GM23338 (cell line): ENCODE measurements at regions not wholly inside any gene's neighbourhood (a gene's known extent, or its start where the extent isn't known, plus 50 kb on each side); places are given as distances from the start of the nearest gene placed in this dataset.

Experiments
- ATAC-seq: fragments of 200-7000 bp; cut with Tn5 transposase; 3 replicates; pipeline ENCODE4 v1.9.1; 2020
- DNase-seq: peaks from one replicate; pipeline ENCODE4 v3.0.0-alpha.2; 2015; ENCODE audit warnings: low spot score
- H2AFZ ChIP-seq: fragments of 200-600 bp; sonication (generic); 2 replicates; pipeline ENCODE4 v1.8.0; 2016; ENCODE audit warnings: antibody characterized with exemption, mild to moderate bottlenecking, moderate library complexity
- H3F3A ChIP-seq: fragments of 200-600 bp; sonication (generic); replicated peaks from 2 replicates; pipeline ENCODE4 v1.8.0; 2017; ENCODE audit warnings: antibody characterized with exemption, mixed run types, low read depth
- H3K27ac ChIP-seq: fragments of 200-600 bp; sonication (generic); 2 replicates; pipeline ENCODE4 v1.6.1; 2016; ENCODE audit warnings: low read depth
- H3K27me3 ChIP-seq: fragments of 200-600 bp; sonication (generic); 2 replicates; pipeline ENCODE4 v1.8.0; 2016; ENCODE audit warnings: mild to moderate bottlenecking, mixed run types, moderate library complexity; ENCODE audit not compliant: insufficient read depth
- H3K36me3 ChIP-seq: fragments of 200-600 bp; sonication (generic); 2 replicates; pipeline ENCODE4 v1.8.0; 2016; ENCODE audit warnings: mild to moderate bottlenecking; ENCODE audit not compliant: insufficient read depth
- H3K4me1 ChIP-seq: fragments of 200-600 bp; sonication (generic); 2 replicates; pipeline ENCODE4 v1.8.0; 2016; ENCODE audit warnings: mild to moderate bottlenecking, moderate library complexity; ENCODE audit not compliant: insufficient read depth
- H3K4me2 ChIP-seq: fragments of 200-600 bp; sonication (generic); 2 replicates; pipeline ENCODE4 v1.7.1; 2017; ENCODE audit warnings: mixed run types
- H3K4me3 ChIP-seq: fragments of 200-600 bp; sonication (generic); 2 replicates; pipeline ENCODE4 v1.6.1; 2016; ENCODE audit warnings: mixed run types
- H3K79me2 ChIP-seq: fragments of 200-600 bp; sonication (generic); replicated peaks from 2 replicates; pipeline ENCODE4 v1.8.0; 2017; ENCODE audit warnings: mild to moderate bottlenecking; ENCODE audit not compliant: insufficient read depth
- H3K9me2 ChIP-seq: fragments of 200-600 bp; sonication (generic); 2 replicates; pipeline ENCODE4 v1.8.0; 2017; ENCODE audit not compliant: insufficient read depth
- H4K20me1 ChIP-seq: fragments of 200-600 bp; sonication (generic); replicated peaks from 2 replicates; pipeline ENCODE4 v1.8.0; 2017; ENCODE audit warnings: mild to moderate bottlenecking; ENCODE audit not compliant: insufficient read depth
- H3K27ac Mint-ChIP-seq: 2 replicates; pipeline ENCODE4 v1.8.0; 2020; ENCODE audit warnings: inconsistent platforms, mild to moderate bottlenecking, moderate library complexity, mixed read lengths
- H3K27me3 Mint-ChIP-seq: 3 replicates; pipeline ENCODE4 v1.8.0; 2022; ENCODE audit warnings: low read depth, mild to moderate bottlenecking, moderate library complexity, mixed read lengths, inconsistent platforms; ENCODE audit not compliant: insufficient read depth, poor library complexity
- H3K36me3 Mint-ChIP-seq: 3 replicates; pipeline ENCODE4 v1.8.0; 2021; ENCODE audit warnings: low read depth, mild to moderate bottlenecking, inconsistent platforms, moderate library complexity, mixed read lengths
- H3K4me1 Mint-ChIP-seq: 3 replicates; pipeline ENCODE4 v1.8.0; 2020; ENCODE audit warnings: mild to moderate bottlenecking, inconsistent platforms, mixed read lengths
- H3K4me3 Mint-ChIP-seq: 3 replicates; pipeline ENCODE4 v1.8.0; 2021; ENCODE audit warnings: moderate library complexity, mild to moderate bottlenecking, inconsistent platforms, mixed read lengths
- H3K9me3 Mint-ChIP-seq: 3 replicates; pipeline ENCODE4 v1.8.0; 2020; ENCODE audit warnings: moderate library complexity, mild to moderate bottlenecking, inconsistent platforms, mixed read lengths
- CREB1 ChIP-seq: fragments of 250-450 bp; sonication (Bioruptor Pico); IDR thresholded peaks from 2 replicates; pipeline ENCODE4 v1.5.0; 2020; ENCODE audit warnings: low read depth, mild to moderate bottlenecking, moderate library complexity
- CTCF ChIP-seq, 2 experiments: fragments of 200-600 bp in 1 of 2; sonication (generic) in 1 of 2; conservative IDR thresholded peaks; 2 replicates each; pipeline versions ENCODE4 v1.5.1 to v1.6.1; 2016 to 2017; ENCODE audit warnings: antibody characterized with exemption in 2 of 2, low read depth in 2 of 2, mild to moderate bottlenecking in 2 of 2, moderate library complexity in 1 of 2
- EZH2phosphoT487 ChIP-seq: fragments of 200-600 bp; sonication (generic); IDR thresholded peaks from one replicate; pipeline ENCODE4 v1.8.1; 2018; ENCODE audit warnings: antibody characterized with exemption; ENCODE audit not compliant: unreplicated experiment
- STAT1 ChIP-seq: IDR thresholded peaks from one replicate; pipeline ENCODE4 v1.6.1; 2016; ENCODE audit warnings: antibody characterized with exemption; ENCODE audit not compliant: unreplicated experiment
- ZNF114 ChIP-seq: fragments of 250-450 bp; sonication (Bioruptor Pico); IDR thresholded peaks from 2 replicates; pipeline ENCODE4 v1.5.0; 2020; ENCODE audit warnings: mild to moderate bottlenecking, moderate library complexity
- TF ChIP-seq, protein P1 (sequence below): IDR thresholded peaks from 2 replicates; pipeline ENCODE4 v1.6.1; 2016; ENCODE audit warnings: antibody characterized with exemption

GRCh38 chr22:26082866-26083265 lies 86.4 kb upstream of the SEZ6L start:
- Histone ChIP-seq H3K27ac (no peak overlapping the region), H3K4me1 (no peaks in the 10 kb centered on the region), H2AFZ (no peak overlapping the region), H3K79me2 (no peaks in the 10 kb centered on the region), H3K4me2 (no peak overlapping the region), H3K27me3 (no peaks in the 10 kb centered on the region), H3F3A (no peaks in the 10 kb centered on the region), H4K20me1 (no peaks in the 10 kb centered on the region), H3K9me2 (0 out of 2 replicates have a peak, but pooled peaks cover 3% of the 10 kb centered on the region), H3K36me3 (no peaks in the 10 kb centered on the region), H3K4me3 (no peak overlapping the region)
- Mint-ChIP-seq H3K27ac (no peak overlapping the region), H3K36me3 (no peaks in the 10 kb centered on the region), H3K4me3 (no peak overlapping the region), H3K9me3 (no peaks in the 10 kb centered on the region), H3K4me1 (no peaks in the 10 kb centered on the region), H3K27me3 (peaks cover 2% of the 10 kb centered on the region)
- TF ChIP-seq, protein P1, sequence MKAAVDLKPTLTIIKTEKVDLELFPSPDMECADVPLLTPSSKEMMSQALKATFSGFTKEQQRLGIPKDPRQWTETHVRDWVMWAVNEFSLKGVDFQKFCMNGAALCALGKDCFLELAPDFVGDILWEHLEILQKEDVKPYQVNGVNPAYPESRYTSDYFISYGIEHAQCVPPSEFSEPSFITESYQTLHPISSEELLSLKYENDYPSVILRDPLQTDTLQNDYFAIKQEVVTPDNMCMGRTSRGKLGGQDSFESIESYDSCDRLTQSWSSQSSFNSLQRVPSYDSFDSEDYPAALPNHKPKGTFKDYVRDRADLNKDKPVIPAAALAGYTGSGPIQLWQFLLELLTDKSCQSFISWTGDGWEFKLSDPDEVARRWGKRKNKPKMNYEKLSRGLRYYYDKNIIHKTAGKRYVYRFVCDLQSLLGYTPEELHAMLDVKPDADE: no peak
- TF ChIP-seq EZH2phosphoT487 (no peak), CTCF (conservative IDR thresholded peaks at IDR 0.05; ENCODE audit: low read depth in 2 of 2) (no peak), STAT1 (no peak)
- no peak for ATAC-seq
- DNase-seq: no peak

DNA sequence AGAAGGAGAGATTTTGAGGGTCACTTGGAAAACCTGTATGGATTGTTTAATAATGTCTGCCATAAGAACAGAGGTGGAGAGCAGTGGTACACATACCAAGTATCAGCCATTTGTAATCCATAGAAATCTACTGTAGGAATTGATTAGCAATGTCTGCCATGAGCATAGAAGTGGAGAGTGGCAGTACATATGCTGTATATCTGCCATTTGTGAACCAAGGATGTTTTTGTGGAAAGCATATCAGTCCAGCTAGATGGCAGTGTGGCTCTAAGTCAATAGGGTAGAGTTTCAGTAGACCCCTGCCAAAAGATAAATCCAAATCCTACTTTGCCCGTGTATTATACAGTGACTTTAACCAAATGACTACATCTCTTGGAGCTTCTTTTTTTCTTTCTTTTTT lies 82.9 kb upstream of the SEZ6L start:
- H3K4me3 ChIP-seq: no peak overlapping the region
- peak; percentile 12 to 52; a peak in 2 of 4 replicates for TF ChIP-seq CTCF (conservative IDR thresholded peaks at IDR 0.05; ENCODE audit: low read depth in 2 of 2)
- no peak for TF ChIP-seq ZNF114 (CRISPR knock-in tag)
- no peak for TF ChIP-seq EZH2phosphoT487
- TF ChIP-seq CREB1: no peak
- no peaks in the 10 kb centered on the region for H3K79me2 ChIP-seq
- H3K27me3 Mint-ChIP-seq: peaks cover 6% of the 10 kb centered on the region
- H3K4me1 ChIP-seq: no peaks in the 10 kb centered on the region
- ATAC-seq (no peak), DNase-seq (no peak)
- no peaks in the 10 kb centered on the region for H4K20me1 ChIP-seq
- H3K4me2 ChIP-seq: no peak overlapping the region
- no peaks in the 10 kb centered on the region for H3K9me2 ChIP-seq
- no peaks in the 10 kb centered on the region for H3K27me3 ChIP-seq
- H3K4me3 Mint-ChIP-seq: no peak overlapping the region
- no peaks in the 10 kb centered on the region for H3K36me3 ChIP-seq
- no peaks in the 10 kb centered on the region for H3K9me3 Mint-ChIP-seq
- no peak overlapping the region for H2AFZ ChIP-seq
- no peaks in the 10 kb centered on the region for H3K36me3 Mint-ChIP-seq
- H3F3A ChIP-seq: no peaks in the 10 kb centered on the region
- no peak overlapping the region for H3K27ac Mint-ChIP-seq
- H3K4me1 Mint-ChIP-seq: no peaks in the 10 kb centered on the region
- H3K27ac ChIP-seq: no peak overlapping the region
